HG02763 (cell line): ENCODE measurements at regions not wholly inside any gene's neighbourhood (a gene's known extent, or its start where the extent isn't known, plus 50 kb on each side); places are given as distances from the start of the nearest gene placed in this dataset.
"Not testable (repeated sequence)": the region's sequence is repeated elsewhere in the genome, so short reads cannot be mapped to it uniquely, and the experiment has no call there.

ENCODE experiments used
- ATAC-seq: cut with Tn5 transposase; IDR thresholded peaks from one replicate; pipeline ENCODE4 v1.9.1; 2021; ENCODE audit warnings: mild to moderate bottlenecking, moderate library complexity; ENCODE audit not compliant: unreplicated experiment

- ATAC-seq: no peak
Observed at GRCh38 chr13:89514534-89515312, 1832.8 kb upstream of the MIR17HG start.

GRCh38 chr13:89515948-89516347 is 1831.5 kb upstream of the MIR17HG start:
- no peak for ATAC-seq

GRCh38 chr13:89518289-89519077 is 1829.0 kb upstream of the MIR17HG start:
- no peak for ATAC-seq

GRCh38 chr13:89520468-89520867 is 1827.0 kb upstream of the MIR17HG start:
- no peak for ATAC-seq

- not testable (repeated sequence) for ATAC-seq
Observed at GRCh38 chr13:89521672-89522071, 1825.8 kb upstream of the MIR17HG start.

- no peak for ATAC-seq
Observed at GRCh38 chr13:89541091-89542030, 1806.1 kb upstream of the MIR17HG start.

- ATAC-seq: no peak
Observed at GRCh38 chr13:89550938-89551337, 1796.5 kb upstream of the MIR17HG start.

GRCh38 chr13:89554801-89555200 is 1792.7 kb upstream of the MIR17HG start:
- ATAC-seq: no peak

- ATAC-seq: no peak
Observed at GRCh38 chr13:89565476-89566100, 1781.9 kb upstream of the MIR17HG start.

GRCh38 chr13:89567025-89567424 is 1780.5 kb upstream of the MIR17HG start:
- no peak for ATAC-seq

- no peak for ATAC-seq
Observed at GRCh38 chr13:89568276-89568675, 1779.2 kb upstream of the MIR17HG start.

- no peak for ATAC-seq
Observed at GRCh38 chr13:89568746-89569145, 1778.7 kb upstream of the MIR17HG start.

GRCh38 chr13:89571676-89572075 is 1775.8 kb upstream of the MIR17HG start:
- ATAC-seq: no peak

GRCh38 chr13:89574077-89574476 is 1773.4 kb upstream of the MIR17HG start:
- ATAC-seq: no peak

GRCh38 chr13:89577301-89577700 is 1770.2 kb upstream of the MIR17HG start:
- no peak for ATAC-seq

- ATAC-seq: no peak
Observed at GRCh38 chr13:89584058-89584620, 1763.3 kb upstream of the MIR17HG start.

GRCh38 chr13:89602655-89603054 is 1744.8 kb upstream of the MIR17HG start:
- no peak for ATAC-seq

- no peak for ATAC-seq
Observed at GRCh38 chr13:89603187-89603586, 1744.3 kb upstream of the MIR17HG start.

GRCh38 chr13:89609318-89609717 is 1738.2 kb upstream of the MIR17HG start:
- no peak for ATAC-seq

- no peak for ATAC-seq
Observed at GRCh38 chr13:89610331-89610730, 1737.2 kb upstream of the MIR17HG start.
